ENCODE measurements at regions not wholly inside any gene's neighbourhood (a gene's known extent, or its start where the extent isn't known, plus 50 kb on each side); places are given as distances from the start of the nearest gene placed in this dataset.
"Not testable (repeated sequence)": the region's sequence is repeated elsewhere in the genome, so short reads cannot be mapped to it uniquely, and the experiment has no call there.

DNA sequence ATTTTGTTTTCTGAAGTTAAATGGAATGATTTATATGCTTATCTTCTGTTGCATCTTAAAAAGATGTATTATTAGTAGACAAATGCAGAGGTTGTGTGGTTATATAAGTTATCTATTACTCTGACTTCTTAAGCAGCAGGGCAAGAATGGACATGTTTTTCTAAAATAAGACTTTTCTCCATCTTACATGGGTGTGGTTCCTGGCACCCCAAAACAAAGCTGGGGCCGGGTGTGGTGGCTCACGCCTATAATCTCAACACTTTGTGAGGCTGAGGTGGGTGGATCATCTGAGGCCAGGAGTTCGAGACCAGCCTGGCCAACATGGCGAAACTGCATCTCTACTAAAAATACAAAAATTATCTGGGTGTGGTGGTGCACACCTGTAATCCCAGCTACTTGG, 77.8 kb upstream of the PSMA6 start:
- TF ChIP-seq, protein P1, sequence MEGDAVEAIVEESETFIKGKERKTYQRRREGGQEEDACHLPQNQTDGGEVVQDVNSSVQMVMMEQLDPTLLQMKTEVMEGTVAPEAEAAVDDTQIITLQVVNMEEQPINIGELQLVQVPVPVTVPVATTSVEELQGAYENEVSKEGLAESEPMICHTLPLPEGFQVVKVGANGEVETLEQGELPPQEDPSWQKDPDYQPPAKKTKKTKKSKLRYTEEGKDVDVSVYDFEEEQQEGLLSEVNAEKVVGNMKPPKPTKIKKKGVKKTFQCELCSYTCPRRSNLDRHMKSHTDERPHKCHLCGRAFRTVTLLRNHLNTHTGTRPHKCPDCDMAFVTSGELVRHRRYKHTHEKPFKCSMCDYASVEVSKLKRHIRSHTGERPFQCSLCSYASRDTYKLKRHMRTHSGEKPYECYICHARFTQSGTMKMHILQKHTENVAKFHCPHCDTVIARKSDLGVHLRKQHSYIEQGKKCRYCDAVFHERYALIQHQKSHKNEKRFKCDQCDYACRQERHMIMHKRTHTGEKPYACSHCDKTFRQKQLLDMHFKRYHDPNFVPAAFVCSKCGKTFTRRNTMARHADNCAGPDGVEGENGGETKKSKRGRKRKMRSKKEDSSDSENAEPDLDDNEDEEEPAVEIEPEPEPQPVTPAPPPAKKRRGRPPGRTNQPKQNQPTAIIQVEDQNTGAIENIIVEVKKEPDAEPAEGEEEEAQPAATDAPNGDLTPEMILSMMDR (conservative IDR thresholded peaks at IDR 0.05 in 1 of 2, IDR thresholded peaks at IDR 0.05 in 1 of 2; ENCODE audit: low read depth in 1 of 2, low read length in 2 of 2) = not testable (repeated sequence)
- not testable (repeated sequence) for TF ChIP-seq EZH2 (IDR thresholded peaks at IDR 0.05; ENCODE audit: low read length, missing control alignments)
